C1 segment of cervical spinal cord (tissue), 14 donors: ENCODE measurements at regions not wholly inside any gene's neighbourhood (a gene's known extent, or its start where the extent isn't known, plus 50 kb on each side); places are given as distances from the start of the nearest gene placed in this dataset.

Experiments used
- DNase-seq, 14 donors: peaks; one replicate each; lab custom pipeline; 2025; lab: John Stamatoyannopoulos, UW

DNA sequence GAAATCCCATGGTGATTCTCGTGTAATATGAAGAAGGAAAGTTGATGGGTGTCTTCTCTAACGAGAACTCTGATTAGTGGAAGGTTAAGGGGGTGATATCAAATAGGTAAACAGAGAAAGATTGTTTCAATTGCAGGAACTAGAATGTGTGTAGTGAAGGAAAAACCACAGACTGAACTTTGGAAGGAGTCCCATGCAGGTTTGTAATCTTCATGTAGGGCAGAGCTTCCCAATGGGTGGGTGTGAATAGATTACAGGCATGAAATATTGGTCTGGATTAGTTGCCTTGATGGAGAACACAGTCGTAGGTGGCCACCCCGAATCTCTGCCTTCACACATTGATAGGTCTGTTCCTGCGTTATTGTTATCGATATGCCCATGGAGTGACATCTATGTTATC is 295.5 kb downstream of the KCNRG start:
- DNase-seq: no peak

GRCh38 chr13:50318887-50319286 is 303.6 kb downstream of the KCNRG start:
- DNase-seq: no peak

DNA sequence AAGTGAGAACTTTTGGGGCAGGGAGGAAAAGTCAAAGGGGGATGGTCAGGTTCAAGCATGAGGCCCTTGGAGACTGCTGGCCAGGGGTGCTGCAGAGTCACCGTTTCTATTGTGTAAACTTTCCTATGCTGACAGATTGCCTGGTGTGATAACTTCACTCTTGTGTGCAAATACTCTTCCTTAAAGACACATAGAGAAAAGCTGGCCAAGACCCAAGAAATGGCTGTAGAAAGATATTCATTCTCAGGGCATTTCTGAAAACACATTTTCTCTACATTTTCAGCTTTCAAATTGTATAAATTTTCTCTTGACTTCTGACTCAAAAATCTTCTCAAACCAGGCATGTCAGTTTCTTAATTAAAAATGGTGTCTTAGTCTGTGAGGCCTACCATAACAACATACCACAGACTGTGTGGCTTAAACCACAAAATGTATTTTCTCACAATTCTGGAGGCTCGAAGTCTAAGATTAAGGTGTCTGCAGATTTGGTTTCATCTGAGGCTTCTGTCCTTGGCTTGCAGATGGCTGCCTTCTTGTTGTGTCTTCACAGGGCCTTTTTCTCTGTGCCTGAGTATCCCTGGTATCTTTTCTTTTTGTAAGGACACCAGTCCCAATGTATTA is 304.5 kb downstream of the KCNRG start:
- DNase-seq: no peak

DNA sequence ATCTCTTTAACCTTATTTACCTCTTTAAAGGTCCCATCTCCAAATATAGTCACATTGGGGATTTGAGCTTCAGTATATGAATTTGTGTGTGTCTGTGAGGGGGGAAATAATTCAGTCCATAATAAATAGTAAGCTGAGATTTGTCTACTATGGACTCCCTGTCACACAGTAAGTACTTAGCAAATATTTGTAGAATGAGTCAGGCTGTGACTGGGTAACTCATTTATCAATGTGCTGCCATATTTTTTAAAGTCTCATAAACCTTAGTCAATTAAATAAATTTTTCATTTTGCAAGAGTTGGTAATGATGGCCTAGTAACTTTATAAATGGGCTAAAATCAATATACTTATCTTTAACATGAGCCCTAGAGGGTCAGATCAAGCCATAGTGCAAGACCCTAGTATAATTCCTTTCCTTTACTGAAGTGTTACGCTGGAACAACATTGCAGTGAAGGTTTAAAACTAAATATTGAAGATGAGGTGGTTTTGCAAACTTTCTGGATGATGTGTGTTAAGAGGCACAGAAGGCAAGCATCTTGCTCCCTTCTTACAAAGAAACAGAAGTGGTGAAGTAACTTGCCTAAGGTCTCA is 305.1 kb downstream of the KCNRG start:
- DNase-seq: no peak

DNA sequence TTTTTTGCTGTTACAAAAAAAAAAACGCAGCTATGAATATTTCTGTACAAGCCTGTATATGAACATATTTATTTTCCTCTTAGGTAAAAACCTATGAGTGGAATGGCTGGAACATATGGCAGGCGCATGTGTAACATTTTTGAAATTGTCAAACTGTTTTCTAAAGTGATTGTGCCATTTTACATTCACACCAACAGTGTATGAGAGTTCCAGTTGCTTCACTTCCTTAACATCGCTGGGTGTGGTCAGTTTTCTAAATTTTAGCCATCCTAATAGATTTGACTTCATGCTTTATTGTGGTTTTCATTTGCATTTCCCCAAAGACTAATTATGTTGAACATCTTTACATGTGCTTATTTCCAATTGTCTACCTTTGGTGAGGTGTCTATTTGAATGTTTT is 306.8 kb downstream of the KCNRG start:
- no peak for DNase-seq

DNA sequence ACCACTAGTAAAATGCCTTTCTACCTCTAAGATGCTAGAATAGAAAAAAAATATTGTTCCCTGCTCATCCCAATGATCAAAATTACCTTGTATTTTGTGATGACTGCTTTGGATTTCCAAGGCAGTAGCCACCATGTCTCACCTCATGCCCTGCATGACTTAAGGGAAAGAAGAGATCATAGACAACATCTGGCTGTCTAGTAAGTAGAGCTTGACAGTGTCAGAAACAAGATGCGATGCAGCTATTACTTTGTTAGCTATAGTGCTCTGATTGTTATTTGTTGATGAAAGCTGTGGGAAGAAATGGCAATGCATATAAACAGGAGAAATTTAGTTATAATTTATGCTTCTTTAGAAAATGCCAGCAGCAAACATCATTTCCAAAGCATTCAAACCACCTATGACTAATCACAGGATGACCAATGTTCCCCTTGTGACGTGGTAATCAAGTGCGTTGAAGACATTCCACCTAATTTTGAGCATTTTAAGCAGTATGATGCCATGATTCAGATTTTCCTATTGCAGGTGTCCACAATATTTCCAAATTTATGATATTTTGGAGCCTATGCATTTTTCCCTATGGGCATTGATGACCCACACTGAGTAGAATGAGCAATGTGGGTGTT is 308.3 kb downstream of the KCNRG start:
- DNase-seq: no peak

DNA sequence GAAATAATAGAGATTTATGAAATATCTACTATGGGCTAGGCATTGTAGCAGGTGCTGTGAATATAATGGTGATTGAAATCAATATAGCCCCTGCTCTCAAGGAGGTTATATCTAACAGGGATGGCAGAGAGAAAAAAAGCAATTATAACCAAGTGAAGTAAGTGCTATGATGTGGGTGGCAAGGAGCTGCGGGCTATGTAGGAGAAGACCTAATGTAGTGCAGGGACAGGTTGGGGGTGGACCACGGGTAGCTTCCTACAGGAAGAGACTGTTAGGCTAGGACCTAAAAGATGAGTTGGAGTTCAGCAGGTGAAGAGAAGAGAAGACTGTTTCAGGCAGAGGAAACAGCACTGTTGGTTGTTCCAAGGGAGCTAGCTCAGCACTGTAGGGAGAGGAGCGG is 311.0 kb downstream of the KCNRG start:
- DNase-seq: no peak

DNA sequence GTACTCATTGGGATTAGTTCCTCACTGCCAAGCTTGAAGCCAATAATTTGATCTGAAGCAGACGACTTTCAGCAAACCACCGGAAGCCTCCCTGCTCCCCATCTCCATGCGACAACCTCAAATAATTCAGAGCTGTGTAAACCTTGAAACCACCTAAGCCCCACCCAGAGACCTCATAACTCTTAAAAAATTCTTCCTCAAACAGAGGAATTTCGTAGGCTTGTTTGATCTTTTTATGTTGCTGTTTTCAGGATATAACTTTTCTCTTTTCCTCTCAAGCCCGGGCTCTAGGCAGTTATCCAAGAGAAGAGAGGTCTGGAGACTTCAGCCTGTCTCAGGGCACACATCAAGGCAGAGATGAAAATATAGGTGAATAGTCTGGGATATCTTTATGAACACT is 311.6 kb downstream of the KCNRG start:
- no peak for DNase-seq

GRCh38 chr13:50334115-50334778 is 319.0 kb downstream of the KCNRG start:
- DNase-seq: peak in 2 of 14 donors; percentile 7 to 11

- no peak for DNase-seq
Measured at GRCh38 chr13:50334944-50335343, 319.7 kb downstream of the KCNRG start.

DNA sequence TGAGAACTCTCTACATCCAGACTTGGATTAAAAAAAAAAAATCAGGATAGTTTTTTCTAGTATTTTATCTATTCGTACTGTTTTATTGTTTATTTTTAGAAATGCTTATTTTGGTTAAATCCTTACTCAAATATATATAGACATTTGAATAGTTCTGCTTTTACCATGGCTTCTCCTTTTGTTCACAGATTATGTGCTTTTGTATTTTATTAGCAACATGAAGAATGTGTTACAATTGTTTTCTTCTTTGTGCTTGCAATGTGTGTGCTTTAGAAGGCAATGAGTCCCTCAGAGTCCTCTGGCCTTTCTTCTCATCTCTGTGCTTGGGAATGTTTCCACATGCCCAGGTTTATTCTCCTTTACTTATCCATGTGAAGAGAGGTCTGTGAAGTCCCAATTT is 324.0 kb downstream of the KCNRG start:
- DNase-seq: no peak

- DNase-seq: no peak
Measured at GRCh38 chr13:50340146-50340545, 324.9 kb downstream of the KCNRG start.

DNA sequence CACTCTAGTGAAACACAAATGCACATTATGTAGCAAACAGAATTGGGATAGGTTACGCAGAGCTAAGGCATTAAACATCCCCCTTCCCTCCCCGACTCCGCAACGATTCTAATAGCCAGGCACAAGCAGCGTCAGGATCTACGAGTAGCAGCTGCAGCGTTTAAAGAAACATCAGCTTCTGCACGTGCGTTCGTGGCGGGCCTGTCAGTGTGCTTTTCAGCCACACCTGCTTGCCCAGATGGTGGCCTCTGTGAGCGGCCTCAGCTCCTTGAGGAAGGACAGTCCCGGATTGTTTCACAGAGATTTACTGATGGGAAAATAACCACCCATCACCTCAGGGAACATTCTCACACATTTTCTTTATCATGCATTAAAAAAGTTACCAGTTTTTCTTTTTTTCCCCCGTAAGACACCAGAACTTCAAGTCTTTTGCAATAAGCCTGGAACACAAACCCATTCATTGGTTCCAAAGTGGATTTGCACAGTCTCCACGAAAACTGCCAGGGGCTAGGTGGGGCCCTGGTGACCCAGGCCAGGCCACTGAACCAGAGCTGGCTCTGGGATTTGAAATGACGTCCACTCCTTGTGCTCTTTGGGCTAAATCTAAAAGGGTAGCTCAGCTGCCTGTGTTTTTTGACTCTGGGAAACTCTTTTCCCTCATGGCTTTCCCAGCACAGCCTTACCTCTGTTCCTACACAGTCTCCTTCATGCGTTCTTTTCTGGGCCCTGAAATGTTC is 325.5 kb downstream of the KCNRG start:
- DNase-seq: no peak

DNA sequence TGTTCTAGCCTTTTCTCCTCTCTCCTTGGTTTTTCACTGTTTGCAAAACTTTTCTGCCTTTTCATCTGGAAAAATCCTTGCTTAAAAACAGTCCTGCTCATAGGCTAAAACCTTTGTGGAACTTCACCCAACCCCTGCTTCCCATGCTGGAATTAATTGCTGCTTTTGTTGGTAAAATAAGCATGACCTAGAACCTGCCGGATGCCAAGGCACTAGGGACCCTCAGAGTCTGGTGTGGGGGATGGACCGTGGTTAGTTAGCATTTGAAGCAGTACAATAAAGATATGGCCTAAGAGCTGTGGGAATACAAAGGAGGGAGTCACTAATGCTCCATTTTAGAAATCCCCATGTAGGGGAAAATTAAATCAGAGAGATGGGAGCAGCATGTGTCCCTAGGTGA is 326.3 kb downstream of the KCNRG start:
- DNase-seq: no peak

DNA sequence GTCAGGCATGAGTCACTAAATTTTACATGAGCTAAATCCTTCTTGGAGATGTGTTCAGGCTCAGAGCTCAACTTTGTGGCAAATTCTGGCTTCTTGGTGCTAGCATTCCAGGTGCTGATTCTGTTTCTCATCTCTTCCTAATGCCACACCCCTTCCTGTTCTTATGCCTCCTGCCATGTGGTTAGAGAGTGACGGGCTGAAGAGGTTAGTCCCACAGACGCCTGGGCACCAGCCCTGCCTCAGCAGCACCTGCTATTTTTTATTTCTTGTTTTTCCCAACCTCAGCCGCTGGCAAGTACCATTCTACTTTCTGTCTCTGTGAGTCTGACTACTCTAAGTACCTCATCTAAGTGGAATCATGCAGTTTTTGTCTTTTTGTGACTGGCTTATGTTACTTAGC is 329.5 kb downstream of the KCNRG start:
- DNase-seq: no peak

GRCh38 chr13:50345804-50346203 is 330.6 kb downstream of the KCNRG start:
- DNase-seq: no peak

DNA sequence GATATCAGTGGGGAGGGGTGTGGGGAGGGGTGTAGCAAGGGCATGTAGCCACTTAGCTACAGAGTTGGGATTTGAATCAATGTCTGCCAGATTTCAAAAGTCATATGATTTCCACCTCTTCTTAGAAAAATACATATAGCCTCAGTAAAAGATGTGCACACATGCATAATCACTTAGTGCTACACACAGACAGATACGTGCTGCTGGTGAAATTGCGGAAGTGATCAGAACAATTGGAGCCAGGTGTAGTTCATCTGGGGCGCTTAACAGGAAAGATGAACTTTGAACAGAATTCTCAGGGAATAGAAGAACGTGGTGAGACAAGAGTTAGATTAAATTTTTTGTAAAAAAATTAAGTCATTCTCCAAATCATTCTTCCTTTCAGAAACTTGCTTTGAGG is 333.1 kb downstream of the KCNRG start:
- no peak for DNase-seq

- no peak for DNase-seq
Measured at GRCh38 chr13:50352720-50353480, 337.7 kb downstream of the KCNRG start.

DNA sequence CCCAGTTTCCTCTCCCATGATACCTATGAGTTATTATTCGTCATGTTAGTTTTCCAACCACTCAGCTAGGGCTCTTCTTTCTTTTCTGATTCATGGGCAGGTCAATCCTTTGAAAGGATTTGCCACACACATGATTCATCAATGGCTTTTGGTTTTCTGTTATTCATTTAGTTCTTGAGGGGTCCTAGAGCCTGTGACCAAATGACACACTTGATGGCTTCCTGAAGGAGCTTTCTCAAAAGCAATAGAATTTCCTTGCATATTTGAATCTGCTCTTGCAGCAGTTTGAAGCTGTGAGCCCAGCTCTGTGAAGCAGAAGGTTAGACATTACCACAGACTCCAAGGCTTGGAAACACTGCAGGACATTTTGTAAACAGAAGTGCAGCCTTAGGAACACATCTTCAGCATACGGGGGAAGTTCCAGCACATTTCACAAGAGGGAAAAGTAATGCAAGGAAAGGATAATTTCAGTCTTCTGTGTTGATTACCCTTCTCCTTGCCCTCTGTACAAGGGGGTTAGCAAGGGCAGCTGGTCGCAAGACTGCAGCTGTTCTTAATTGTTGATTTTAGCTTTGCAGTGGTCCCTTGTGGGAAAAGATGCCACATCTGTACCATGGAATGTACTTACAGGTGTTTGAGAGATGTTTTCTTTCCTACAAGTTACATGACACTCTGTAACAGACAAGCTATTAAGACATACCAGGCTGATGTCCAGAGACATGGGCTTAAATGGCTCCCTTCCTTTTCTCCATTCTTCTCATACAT is 338.6 kb downstream of the KCNRG start:
- DNase-seq: no peak

- DNase-seq: no peak
Measured at GRCh38 chr13:50355797-50356196, 340.6 kb downstream of the KCNRG start.

GRCh38 chr13:50357136-50357535 is 341.9 kb downstream of the KCNRG start:
- DNase-seq: peak in 1 of 14 donors; percentile 39
